GM10266 (cell line): ENCODE measurements at regions not wholly inside any gene's neighbourhood (a gene's known extent, or its start where the extent isn't known, plus 50 kb on each side); places are given as distances from the start of the nearest gene placed in this dataset.

Experiments
- DNase-seq: peaks from one replicate; pipeline ENCODE4 v3.0.0; 2012; ENCODE audit errors: extremely low spot score
- CTCF ChIP-seq: IDR thresholded peaks from 2 replicates; pipeline ENCODE4 v1.5.1; 2012; ENCODE audit warnings: mild to moderate bottlenecking, low read depth; ENCODE audit not compliant: control insufficient read depth, insufficient read depth; ENCODE audit errors: missing control alignments

GRCh38 chr6:113338644-113339043 lies 518.5 kb upstream of the MARCKS start:
- no peak for TF ChIP-seq CTCF
- DNase-seq: no peak

- TF ChIP-seq CTCF: no peak
- DNase-seq: no peak
Measured at GRCh38 chr6:113339209-113339608, 517.9 kb upstream of the MARCKS start.

GRCh38 chr6:113340371-113340770 lies 516.8 kb upstream of the MARCKS start:
- DNase-seq: no peak
- TF ChIP-seq CTCF: no peak

GRCh38 chr6:113343940-113344339 lies 513.2 kb upstream of the MARCKS start:
- no peak for DNase-seq
- no peak for TF ChIP-seq CTCF

GRCh38 chr6:113344969-113345368 lies 512.2 kb upstream of the MARCKS start:
- no peak for DNase-seq

GRCh38 chr6:113347436-113347835 lies 509.7 kb upstream of the MARCKS start:
- TF ChIP-seq CTCF: no peak

More at GRCh38 chr6:113344969-113345368, 512.2 kb upstream of the MARCKS start:
- no peak for TF ChIP-seq CTCF

GRCh38 chr6:113350461-113350860 lies 506.7 kb upstream of the MARCKS start:
- TF ChIP-seq CTCF: no peak
- no peak for DNase-seq

More at GRCh38 chr6:113347436-113347835, 509.7 kb upstream of the MARCKS start:
- DNase-seq: no peak
